Trophoblast cell (in vitro differentiated cells and primary cell): ENCODE measurements at regions not wholly inside any gene's neighbourhood (a gene's known extent, or its start where the extent isn't known, plus 50 kb on each side); places are given as distances from the start of the nearest gene placed in this dataset.

Experiments
- DNase-seq, 2 donors: peaks; one replicate each; pipeline ENCODE4 v3.0.0-alpha.2; 2016
- H2AFZ ChIP-seq: 2 replicates; pipeline ENCODE4 v1.6.1; 2013; ENCODE audit warnings: low read length, moderate library complexity, mild to moderate bottlenecking; ENCODE audit not compliant: insufficient read depth, poor library complexity
- H2AK5ac ChIP-seq: 2 replicates; pipeline ENCODE4 v1.6.1; 2013; ENCODE audit warnings: mild to moderate bottlenecking, low read length
- H2BK120ac ChIP-seq: 2 replicates; pipeline ENCODE4 v1.6.1; 2013; ENCODE audit warnings: low read length, mild to moderate bottlenecking, moderate library complexity; ENCODE audit not compliant: insufficient read depth, poor library complexity
- H2BK12ac ChIP-seq: 2 replicates; pipeline ENCODE4 v1.6.1; 2013; ENCODE audit warnings: mild to moderate bottlenecking, low read length, moderate library complexity
- H2BK5ac ChIP-seq: 2 replicates; pipeline ENCODE4 v1.6.1; 2013; ENCODE audit warnings: low read length, low read depth, moderate library complexity, mild to moderate bottlenecking; ENCODE audit not compliant: poor library complexity
- H3K14ac ChIP-seq: 2 replicates; pipeline ENCODE4 v1.6.1; 2013; ENCODE audit warnings: mild to moderate bottlenecking, low read length
- H3K18ac ChIP-seq: 2 replicates; pipeline ENCODE4 v1.6.1; 2013; ENCODE audit warnings: mild to moderate bottlenecking, low read length
- H3K23ac ChIP-seq: 2 replicates; pipeline ENCODE4 v1.6.1; 2013; ENCODE audit warnings: low read length
- H3K27ac ChIP-seq: 2 replicates; pipeline ENCODE4 v1.5.1; 2013; ENCODE audit warnings: low read depth, mild to moderate bottlenecking, inconsistent platforms, low read length, moderate library complexity
- H3K27me3 ChIP-seq: 2 replicates; pipeline ENCODE4 v1.6.1; 2013; ENCODE audit warnings: inconsistent platforms, mild to moderate bottlenecking, low read length, moderate library complexity; ENCODE audit not compliant: insufficient read depth
- H3K36me3 ChIP-seq, 2 experiments: 1 replicate in 1 of 2; 2 replicates in 1 of 2; pipeline ENCODE4 v1.6.1; 2013; ENCODE audit warnings: low read length in 2 of 2, mild to moderate bottlenecking in 2 of 2, moderate library complexity in 1 of 2; ENCODE audit not compliant: insufficient read depth in 2 of 2, control insufficient read depth in 1 of 2
- H3K4ac ChIP-seq: 2 replicates; pipeline ENCODE4 v1.6.1; 2013; ENCODE audit warnings: low read depth, mild to moderate bottlenecking, low read length, moderate library complexity
- H3K4me1 ChIP-seq, 2 experiments: 1 replicate in 1 of 2; 2 replicates in 1 of 2; pipeline ENCODE4 v1.6.1; 2013; ENCODE audit warnings: low read length in 2 of 2, mild to moderate bottlenecking in 2 of 2, moderate library complexity in 1 of 2; ENCODE audit not compliant: insufficient read depth in 2 of 2, control insufficient read depth in 1 of 2
- H3K4me2 ChIP-seq: 2 replicates; pipeline ENCODE4 v1.6.1; 2013; ENCODE audit warnings: inconsistent platforms, mild to moderate bottlenecking, low read length, moderate library complexity
- H3K4me3 ChIP-seq: 2 replicates; pipeline ENCODE4 v1.5.1; 2013; ENCODE audit warnings: mild to moderate bottlenecking, low read depth, low read length, inconsistent platforms
- H3K79me1 ChIP-seq: one replicate; pipeline ENCODE4 v1.6.1; 2013; ENCODE audit warnings: low read length
- H3K79me2 ChIP-seq: 2 replicates; pipeline ENCODE4 v1.6.1; 2013; ENCODE audit warnings: low read length, mild to moderate bottlenecking; ENCODE audit not compliant: control insufficient read depth, insufficient read depth, poor library complexity
- H3K9ac ChIP-seq: 2 replicates; pipeline ENCODE4 v1.6.1; 2013; ENCODE audit warnings: mild to moderate bottlenecking, low read length
- H3K9me3 ChIP-seq: 2 replicates; pipeline ENCODE4 v1.6.1; 2013; ENCODE audit warnings: low read depth, mild to moderate bottlenecking, control low read depth, inconsistent platforms, low read length; ENCODE audit not compliant: insufficient read depth
- H4K12ac ChIP-seq: 2 replicates; pipeline ENCODE4 v1.6.1; 2013; ENCODE audit warnings: low read depth, mild to moderate bottlenecking, low read length, moderate library complexity
- H4K8ac ChIP-seq: 2 replicates; pipeline ENCODE4 v1.6.1; 2013; ENCODE audit warnings: low read depth, mild to moderate bottlenecking, low read length, moderate library complexity
- H4K91ac ChIP-seq: one replicate; pipeline ENCODE4 v1.6.1; 2013; ENCODE audit warnings: low read depth, mild to moderate bottlenecking, low read length, moderate library complexity
- WGBS: extraction: QIAGEN DNeasy Blood & Tissue Kit; methylation state at CpG from one replicate; pipeline ENCODE4 v1.1.7; 2013; ENCODE audit warnings: missing lambda C conversion rate; ENCODE audit not compliant: insufficient read length, insufficient coverage; ENCODE audit errors: extremely low coverage; 5-methylcytosine and 5-hydroxymethylcytosine counted together

DNA sequence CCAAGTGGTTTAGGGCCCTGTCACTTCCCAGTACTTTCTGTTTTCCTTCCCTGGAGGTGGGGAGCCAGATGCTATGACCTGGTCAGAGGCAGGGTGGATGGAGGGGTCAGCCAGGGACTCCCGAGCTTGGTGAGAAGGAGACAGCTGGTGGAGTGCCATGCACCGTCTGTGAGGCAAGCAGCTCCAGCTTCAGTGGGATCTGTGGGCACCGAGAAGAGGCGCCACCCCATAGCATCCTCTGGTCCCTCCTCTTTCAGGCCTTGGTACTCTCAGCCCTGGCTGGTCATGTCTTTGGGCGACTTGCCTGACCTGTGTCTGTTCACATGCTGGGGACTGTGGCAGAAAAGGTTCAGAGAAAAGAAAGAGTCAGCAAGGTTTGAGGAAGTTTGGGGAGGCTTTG is 299.3 kb upstream of the N4BP1 start:
- no peak overlapping the region for H4K91ac ChIP-seq
- no peaks in the 10 kb centered on the region for H3K9me3 ChIP-seq
- no peak overlapping the region for H3K4ac ChIP-seq
- no CpG with 5 or more reads among the region's 5 CpGs for WGBS
- no peak overlapping the region for H2BK12ac ChIP-seq
- H4K8ac ChIP-seq = no peak overlapping the region
- H2AFZ ChIP-seq = no peak overlapping the region
- H3K79me1 ChIP-seq = no peaks in the 10 kb centered on the region
- no peaks in the 10 kb centered on the region for H3K79me2 ChIP-seq
- DNase-seq = no peak
- no peaks in the 10 kb centered on the region for H3K36me3 ChIP-seq
- no peak overlapping the region for H2AK5ac ChIP-seq
- no peaks in the 10 kb centered on the region for H3K27me3 ChIP-seq
- H2BK120ac ChIP-seq = no peak overlapping the region
- H3K27ac ChIP-seq = no peak overlapping the region
- no peak overlapping the region for H2BK5ac ChIP-seq
- no peak overlapping the region for H3K4me3 ChIP-seq
- no peak overlapping the region for H3K18ac ChIP-seq
- no peak overlapping the region for H3K9ac ChIP-seq
- H3K4me2 ChIP-seq = no peak overlapping the region
- peaks cover 0 to 3% of the 10 kb centered on the region in 2 experiments for H3K4me1 ChIP-seq
- H3K23ac ChIP-seq = no peak overlapping the region
- H4K12ac ChIP-seq = no peak overlapping the region
- no peak overlapping the region for H3K14ac ChIP-seq

DNA sequence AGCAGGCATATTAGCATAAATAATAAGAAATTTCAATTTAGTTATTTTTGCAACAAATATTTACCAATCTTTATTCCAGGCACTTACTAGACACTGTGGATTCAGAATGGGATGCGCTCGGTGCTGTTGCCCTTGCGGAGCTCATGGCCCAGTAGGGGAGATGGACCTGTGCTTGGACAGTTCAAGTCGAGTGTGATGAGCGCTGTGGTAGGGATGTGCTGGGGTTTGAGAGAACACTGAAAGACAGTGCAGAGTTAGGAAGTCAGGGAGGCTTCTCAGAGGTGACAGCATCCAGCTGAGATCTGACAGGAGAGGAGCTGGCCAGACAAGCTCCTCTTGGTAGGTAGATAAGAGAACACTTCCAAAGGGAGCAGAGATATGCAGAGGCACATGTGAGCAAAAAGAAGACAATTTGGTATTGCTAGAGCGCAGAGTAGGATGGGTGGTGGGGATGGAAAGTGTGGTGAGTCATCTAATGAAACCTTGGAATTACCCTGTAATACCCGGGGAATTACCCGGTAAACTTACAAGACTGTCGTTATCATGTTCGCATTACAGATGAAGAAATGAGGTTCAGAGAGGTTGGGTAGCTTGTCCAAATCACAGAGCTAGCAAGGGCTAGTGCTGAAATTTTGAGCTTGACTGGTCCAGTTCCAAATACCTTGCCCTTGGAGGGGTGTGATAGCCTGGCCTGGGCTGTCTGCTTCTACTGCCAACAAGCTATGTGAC is 298.1 kb upstream of the N4BP1 start:
- no peak overlapping the region for H4K91ac ChIP-seq
- no peak overlapping the region for H3K4me3 ChIP-seq
- no peaks in the 10 kb centered on the region for H3K79me1 ChIP-seq
- H4K8ac ChIP-seq = no peak overlapping the region
- no peak overlapping the region for H3K14ac ChIP-seq
- no peak overlapping the region for H2BK12ac ChIP-seq
- H3K4me1 ChIP-seq = peaks cover 0 to 3% of the 10 kb centered on the region in 2 experiments
- no peak overlapping the region for H3K4ac ChIP-seq
- peak; percentile 21 to 32 for DNase-seq
- no peak overlapping the region for H2BK5ac ChIP-seq
- no peaks in the 10 kb centered on the region for H3K79me2 ChIP-seq
- H3K9ac ChIP-seq = no peak overlapping the region
- H3K18ac ChIP-seq = no peak overlapping the region
- no peak overlapping the region for H3K23ac ChIP-seq
- no peak overlapping the region for H2AK5ac ChIP-seq
- H2BK120ac ChIP-seq = no peak overlapping the region
- H3K4me2 ChIP-seq = no peak overlapping the region
- H3K27ac ChIP-seq = no peak overlapping the region
- no peaks in the 10 kb centered on the region for H3K36me3 ChIP-seq
- H4K12ac ChIP-seq = no peak overlapping the region
- H3K27me3 ChIP-seq = no peaks in the 10 kb centered on the region
- H2AFZ ChIP-seq = no peak overlapping the region
- WGBS = no CpG with 5 or more reads among the region's 10 CpGs
- no peaks in the 10 kb centered on the region for H3K9me3 ChIP-seq

DNA sequence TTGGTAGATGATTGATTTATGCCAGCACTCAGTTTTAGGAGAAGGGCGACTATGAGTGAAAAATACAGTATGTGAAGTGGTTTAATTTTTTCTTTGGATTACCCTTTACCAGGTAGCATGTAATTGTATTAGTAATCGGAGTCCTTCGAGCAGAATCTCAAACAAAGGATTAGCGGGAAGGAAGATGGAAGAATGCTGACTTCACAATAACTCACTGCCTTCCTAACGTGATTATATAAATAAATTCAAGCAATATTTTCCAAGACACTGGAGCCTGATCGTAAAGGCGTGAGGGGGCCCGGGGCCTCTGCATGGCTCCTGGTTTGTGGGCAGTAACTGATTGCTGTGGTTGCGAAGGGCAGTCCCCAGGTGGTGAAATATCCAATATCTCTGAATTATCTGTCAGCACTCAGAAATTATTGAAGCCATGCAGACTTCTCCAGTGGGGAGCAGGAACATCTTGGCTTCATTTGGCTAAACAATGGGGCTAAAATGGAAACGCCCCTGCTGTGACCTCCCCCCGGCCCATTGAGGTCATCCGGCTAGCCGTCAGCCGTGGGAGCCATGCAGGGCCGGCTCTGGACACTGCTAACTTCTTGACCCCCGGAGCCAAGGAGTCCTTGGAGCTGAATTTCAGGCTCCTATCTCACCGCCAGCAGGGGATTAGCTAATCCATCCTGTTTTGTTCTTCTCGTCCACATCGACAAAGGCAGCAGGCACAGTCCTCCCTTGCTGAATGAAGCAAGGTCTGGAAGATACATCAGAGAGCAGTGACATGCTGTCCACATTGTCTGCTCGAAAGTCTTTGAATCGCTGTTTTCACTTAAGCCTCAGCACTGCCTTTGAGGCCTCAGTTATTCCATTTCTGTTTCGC is 295.9 kb upstream of the N4BP1 start:
- Histone ChIP-seq H4K8ac (no peak overlapping the region), H3K79me2 (no peaks in the 10 kb centered on the region), H3K23ac (no peak overlapping the region), H3K18ac (no peak overlapping the region), H3K4me2 (no peak overlapping the region), H3K4me1 (no peaks in the 10 kb centered on the region), H3K27ac (no peak overlapping the region), H3K36me3 (no peaks in the 10 kb centered on the region), H3K79me1 (no peaks in the 10 kb centered on the region), H2AFZ (no peak overlapping the region), H2BK12ac (no peak overlapping the region), H3K27me3 (no peaks in the 10 kb centered on the region), H2BK120ac (no peak overlapping the region), H3K14ac (no peak overlapping the region), H3K4ac (no peak overlapping the region), H3K9ac (no peak overlapping the region), H4K91ac (no peak overlapping the region), H2BK5ac (no peak overlapping the region), H2AK5ac (no peak overlapping the region), H4K12ac (no peak overlapping the region), H3K9me3 (no peaks in the 10 kb centered on the region), H3K4me3 (no peak overlapping the region)
- DNase-seq = no peak
- no CpG with 5 or more reads among the region's 22 CpGs for WGBS

DNA sequence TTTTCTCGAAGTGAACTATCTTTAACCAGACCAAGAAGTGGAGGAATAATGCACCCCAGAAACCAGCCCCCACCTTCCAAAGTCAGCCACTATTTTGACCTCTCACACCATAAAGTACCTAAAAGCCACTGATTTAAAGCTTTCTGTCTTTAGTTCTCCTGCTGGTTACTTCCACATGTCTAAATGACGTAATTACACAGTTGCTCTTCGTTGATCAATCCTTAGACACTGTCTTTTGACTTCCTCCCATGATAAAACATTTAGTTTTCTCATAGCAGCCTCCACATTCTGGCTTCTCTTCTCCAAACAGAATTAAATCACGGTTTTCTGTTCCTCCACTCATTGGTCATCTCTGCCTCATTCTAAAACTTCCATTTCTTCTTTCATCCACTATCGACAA is 294.4 kb upstream of the N4BP1 start:
- Histone ChIP-seq H3K14ac (no peak overlapping the region), H3K23ac (no peak overlapping the region), H2BK12ac (no peak overlapping the region), H3K4me2 (no peak overlapping the region), H2AFZ (no peak overlapping the region), H4K12ac (no peak overlapping the region), H3K4me3 (no peak overlapping the region), H3K79me2 (no peaks in the 10 kb centered on the region), H2BK120ac (no peak overlapping the region), H3K9ac (no peak overlapping the region), H4K8ac (no peak overlapping the region), H3K27me3 (no peaks in the 10 kb centered on the region), H3K27ac (no peak overlapping the region), H3K4me1 (no peaks in the 10 kb centered on the region), H2BK5ac (no peak overlapping the region), H3K79me1 (no peaks in the 10 kb centered on the region), H4K91ac (no peak overlapping the region), H3K9me3 (no peaks in the 10 kb centered on the region), H3K18ac (no peak overlapping the region), H3K36me3 (no peaks in the 10 kb centered on the region), H3K4ac (no peak overlapping the region), H2AK5ac (no peak overlapping the region)
- WGBS = no CpG with 5 or more reads among the region's 5 CpGs
- no peak for DNase-seq
